ENCODE measurements at regions not wholly inside any gene's neighbourhood (a gene's known extent, or its start where the extent isn't known, plus 50 kb on each side); places are given as distances from the start of the nearest gene placed in this dataset.

- TF ChIP-seq AR (CRISPR knock-in tag; IDR thresholded peaks at IDR 0.05), result no peak
- no peak for TF ChIP-seq ERG (CRISPR knock-in tag; IDR thresholded peaks at IDR 0.05)
- TF ChIP-seq ELF4 (CRISPR knock-in tag; IDR thresholded peaks at IDR 0.05; ENCODE audit: low read depth), result no peak
- TF ChIP-seq EMX1 (CRISPR knock-in tag; IDR thresholded peaks at IDR 0.05), result no peak
- no peak for TF ChIP-seq ZNF396 (CRISPR knock-in tag; IDR thresholded peaks at IDR 0.05; ENCODE audit: borderline replicate concordance)
Observed at GRCh38 chr13:63026285-63026797, 1610.7 kb upstream of the PCDH20 start (continued).

- Mint-ChIP-seq H3K27ac (no peak overlapping the region), H3K9me3 (peaks cover 3% of the 10 kb centered on the region; the same call in 1 of the 2 replicates), H3K4me1 (peaks cover 14% of the 10 kb centered on the region), H3K36me3 (no peaks in the 10 kb centered on the region), H3K4me3 (no peak overlapping the region), H3K27me3 (ENCODE audit: low read depth) (no peaks in the 10 kb centered on the region)
- CTCF ChIA-PET, result no interaction called here
- DNase-seq (ENCODE audit: low spot score) (no peak), ATAC-seq (no peak)
- POLR2A ChIA-PET, result no interaction called here
- TF ChIP-seq TP53 (CRISPR knock-in tag; IDR thresholded peaks at IDR 0.05) (no peak), ZNF416 (CRISPR knock-in tag; IDR thresholded peaks at IDR 0.05) (no peak), NR1H2 (CRISPR knock-in tag; IDR thresholded peaks at IDR 0.05) (no peak)
Observed at GRCh38 chr13:63025741-63026140, 1610.1 kb upstream of the PCDH20 start.

- TF ChIP-seq TP53 (CRISPR knock-in tag; IDR thresholded peaks at IDR 0.05), result no peak
- no peak for DNase-seq (ENCODE audit: low spot score)
- Mint-ChIP-seq H3K4me3 (no peak overlapping the region), H3K27me3 (ENCODE audit: low read depth) (no peaks in the 10 kb centered on the region), H3K36me3 (no peaks in the 10 kb centered on the region), H3K27ac (no peak overlapping the region), H3K4me1 (peaks cover 8% of the 10 kb centered on the region), H3K9me3 (peaks cover under 1% of the 10 kb centered on the region; the same call in 1 of the 2 replicates)
- ChIA-PET CTCF (no interaction called here), POLR2A (no interaction called here)
- ATAC-seq, result no peak
Observed at GRCh38 chr13:63024458-63024857, 1608.8 kb upstream of the PCDH20 start.

- H3K27me3 Mint-ChIP-seq (ENCODE audit: low read depth), result no peaks in the 10 kb centered on the region
Observed at GRCh38 chr13:63011996-63012395, 1596.3 kb upstream of the PCDH20 start.

More at GRCh38 chr13:63011996-63012395, 1596.3 kb upstream of the PCDH20 start:
- ATAC-seq (no peak), DNase-seq (ENCODE audit: low spot score) (no peak)
- peaks cover 50% of the 10 kb centered on the region for H3K36me3 Mint-ChIP-seq
- H3K4me3 Mint-ChIP-seq, result no peak overlapping the region
- H3K9me3 Mint-ChIP-seq, result peaks cover 68% of the 10 kb centered on the region
- ChIA-PET POLR2A (interaction anchor here (1.0 kb wide), 1 partner anchor 8 kb away, joined by 3 read pairs; no protein-coding TSS in a partner anchor), CTCF (no interaction called here)
- TF ChIP-seq MAX (CRISPR knock-in tag; IDR thresholded peaks at IDR 0.05) (no peak), FOXK1 (CRISPR knock-in tag; IDR thresholded peaks at IDR 0.05) (no peak), FOXJ3 (CRISPR knock-in tag; IDR thresholded peaks at IDR 0.05; ENCODE audit: borderline replicate concordance) (no peak), USF1 (CRISPR knock-in tag; IDR thresholded peaks at IDR 0.05) (no peak), FOXP1 (CRISPR knock-in tag; IDR thresholded peaks at IDR 0.05; ENCODE audit: borderline replicate concordance) (no peak), SMAD4 (CRISPR knock-in tag; IDR thresholded peaks at IDR 0.05) (no peak), CREB1 (CRISPR knock-in tag; IDR thresholded peaks at IDR 0.05) (no peak), AFF4 (CRISPR knock-in tag; IDR thresholded peaks at IDR 0.05; ENCODE audit: borderline replicate concordance) (no peak), SOX15 (CRISPR knock-in tag; IDR thresholded peaks at IDR 0.05) (no peak)
- no peak overlapping the region for H3K27ac Mint-ChIP-seq
- H3K4me1 Mint-ChIP-seq, result no peaks in the 10 kb centered on the region
